HEK293 (cell line): ENCODE measurements at regions not wholly inside any gene's neighbourhood (a gene's known extent, or its start where the extent isn't known, plus 50 kb on each side); places are given as distances from the start of the nearest gene placed in this dataset.

ENCODE experiments used
- CTCF ChIA-PET: fragments of 350-600 bp; formaldehyde crosslinking; extraction: SDS; loops from one replicate; lab custom pipeline; 2021; ENCODE audit warnings: antibody characterized with exemption; lab: Yijun Ruan, JAX
- POLR2A ChIA-PET: fragments of 300-600 bp; formaldehyde crosslinking; extraction: SDS; loops from one replicate; lab custom pipeline; 2020; ENCODE audit warnings: antibody characterized with exemption, inconsistent platforms; lab: Yijun Ruan, JAX
- H3K27ac ChIP-seq: fragments of 200-500 bp; sonication (Bioruptor generic); 2 replicates; pipeline ENCODE4 v1.5.1; 2014; ENCODE audit warnings: low read depth, low read length, control low read depth, inconsistent platforms; ENCODE audit errors: extremely low read depth
- H3K36me3 ChIP-seq, 2 experiments: fragments of 200-500 bp in 1 of 2; sonication (Bioruptor generic) in 1 of 2; 1 replicate in 1 of 2; 2 replicates in 1 of 2; pipeline ENCODE4 v1.5.1; 2014 to 2017; ENCODE audit warnings: inconsistent platforms in 2 of 2, low read length in 2 of 2; ENCODE audit not compliant: control insufficient read depth in 2 of 2, insufficient read depth in 1 of 2
- H3K4me1 ChIP-seq: fragments of 200-500 bp; sonication (Bioruptor generic); 2 replicates; pipeline ENCODE4 v1.5.1; 2014; ENCODE audit warnings: mild to moderate bottlenecking, low read length, inconsistent platforms; ENCODE audit not compliant: control insufficient read depth, insufficient read depth
- H3K4me3 ChIP-seq: 2 replicates; pipeline ENCODE4 v1.5.1; 2011; ENCODE audit warnings: low read depth, mild to moderate bottlenecking, control low read depth, low read length, moderate library complexity
- H3K9me3 ChIP-seq: fragments of 200-500 bp; sonication (Bioruptor generic); 2 replicates; pipeline ENCODE4 v1.5.1; 2014; ENCODE audit warnings: low read depth, low read length, inconsistent platforms; ENCODE audit not compliant: control insufficient read depth, insufficient read depth
- GLIS2 ChIP-seq: fragments of 450-650 bp; formaldehyde crosslinking; IDR thresholded peaks from 2 replicates; pipeline ENCODE4 v1.5.1; 2016; ENCODE audit warnings: missing biosample characterization, missing genetic modification characterization
- HOXA7 ChIP-seq: sonication (generic); formaldehyde crosslinking; IDR thresholded peaks from 2 replicates; pipeline ENCODE4 v1.8.1; 2022; ENCODE audit warnings: missing genetic modification reagents, borderline replicate concordance
- KLF7 ChIP-seq: fragments of 450-650 bp; formaldehyde crosslinking; IDR thresholded peaks from 2 replicates; pipeline ENCODE4 v1.5.1; 2016; ENCODE audit warnings: missing biosample characterization, missing genetic modification characterization, borderline replicate concordance
- MYNN ChIP-seq: fragments of 450-650 bp; formaldehyde crosslinking; IDR thresholded peaks from 2 replicates; pipeline ENCODE4 v1.5.1; 2016; ENCODE audit warnings: missing biosample characterization, missing genetic modification characterization, borderline replicate concordance
- OVOL3 ChIP-seq: fragments of 450-650 bp; formaldehyde crosslinking; IDR thresholded peaks from 2 replicates; pipeline ENCODE4 v1.5.1; 2016; ENCODE audit warnings: missing biosample characterization, missing genetic modification characterization
- SP3 ChIP-seq: fragments of 450-650 bp; formaldehyde crosslinking; IDR thresholded peaks from 2 replicates; pipeline ENCODE4 v1.5.1; 2016; ENCODE audit warnings: missing biosample characterization, missing genetic modification characterization
- YY2 ChIP-seq: fragments of 450-650 bp; formaldehyde crosslinking; IDR thresholded peaks from 2 replicates; pipeline ENCODE4 v1.5.1; 2016; ENCODE audit warnings: missing biosample characterization, missing genetic modification characterization
- ZBTB48 ChIP-seq: fragments of 450-650 bp; formaldehyde crosslinking; IDR thresholded peaks from 2 replicates; pipeline ENCODE4 v1.5.1; 2016; ENCODE audit warnings: missing biosample characterization, missing genetic modification characterization
- ZNF10 ChIP-seq: fragments of 450-650 bp; formaldehyde crosslinking; IDR thresholded peaks from 2 replicates; pipeline ENCODE4 v1.5.1; 2017; ENCODE audit warnings: missing biosample characterization, missing genetic modification characterization
- ZNF114 ChIP-seq: fragments of 450-650 bp; formaldehyde crosslinking; IDR thresholded peaks from 2 replicates; pipeline ENCODE4 v1.5.0; 2017; ENCODE audit warnings: missing biosample characterization, missing genetic modification characterization
- ZNF157 ChIP-seq: fragments of 450-650 bp; formaldehyde crosslinking; IDR thresholded peaks from 2 replicates; pipeline ENCODE4 v1.5.1; 2016; ENCODE audit warnings: missing biosample characterization, missing genetic modification characterization
- ZNF16 ChIP-seq: fragments of 450-650 bp; formaldehyde crosslinking; IDR thresholded peaks from 2 replicates; pipeline ENCODE4 v1.5.1; 2016; ENCODE audit warnings: low read depth, missing biosample characterization, missing genetic modification characterization
- ZNF169 ChIP-seq: fragments of 450-650 bp; formaldehyde crosslinking; IDR thresholded peaks from 2 replicates; pipeline ENCODE4 v1.5.1; 2016; ENCODE audit warnings: missing biosample characterization, missing genetic modification characterization
- ZNF202 ChIP-seq: fragments of 450-650 bp; formaldehyde crosslinking; IDR thresholded peaks from 2 replicates; pipeline ENCODE4 v1.5.1; 2016; ENCODE audit warnings: missing biosample characterization, missing genetic modification characterization, borderline replicate concordance
- ZNF394 ChIP-seq: fragments of 450-650 bp; formaldehyde crosslinking; IDR thresholded peaks from 2 replicates; pipeline ENCODE4 v1.5.1; 2016; ENCODE audit warnings: missing biosample characterization, missing genetic modification characterization, mild to moderate bottlenecking, moderate library complexity, borderline replicate concordance
- ZNF404 ChIP-seq: fragments of 450-650 bp; formaldehyde crosslinking; IDR thresholded peaks from 2 replicates; pipeline ENCODE4 v1.5.1; 2017; ENCODE audit warnings: missing biosample characterization, missing genetic modification characterization
- ZNF423 ChIP-seq: fragments of 450-650 bp; formaldehyde crosslinking; IDR thresholded peaks from 2 replicates; pipeline ENCODE4 v1.5.1; 2016; ENCODE audit warnings: missing biosample characterization, missing genetic modification characterization
- ZNF473 ChIP-seq: fragments of 450-650 bp; formaldehyde crosslinking; IDR thresholded peaks from 2 replicates; pipeline ENCODE4 v1.5.1; 2017; ENCODE audit warnings: missing biosample characterization, missing genetic modification characterization
- ZNF555 ChIP-seq: fragments of 450-650 bp; formaldehyde crosslinking; conservative IDR thresholded peaks from 2 replicates; pipeline ENCODE4 v1.5.1; 2017; ENCODE audit warnings: missing biosample characterization, mild to moderate bottlenecking, missing genetic modification characterization, inconsistent platforms
- ZNF610 ChIP-seq: fragments of 450-650 bp; formaldehyde crosslinking; IDR thresholded peaks from 2 replicates; pipeline ENCODE4 v1.5.1; 2016; ENCODE audit warnings: missing biosample characterization, missing genetic modification characterization, borderline replicate concordance
- ZNF623 ChIP-seq: fragments of 450-650 bp; formaldehyde crosslinking; IDR thresholded peaks from 2 replicates; pipeline ENCODE4 v1.5.1; 2016; ENCODE audit warnings: missing biosample characterization, missing genetic modification characterization
- ZNF837 ChIP-seq: fragments of 450-650 bp; formaldehyde crosslinking; IDR thresholded peaks from 2 replicates; pipeline ENCODE4 v1.5.1; 2016; ENCODE audit warnings: missing biosample characterization, missing genetic modification characterization
- ZSCAN30 ChIP-seq: fragments of 450-650 bp; IDR thresholded peaks from 2 replicates; pipeline ENCODE4 v1.5.1; 2018; ENCODE audit warnings: missing biosample characterization, mild to moderate bottlenecking, missing genetic modification characterization, moderate library complexity
- ZXDB ChIP-seq: fragments of 450-650 bp; formaldehyde crosslinking; IDR thresholded peaks from 2 replicates; pipeline ENCODE4 v1.5.1; 2016; ENCODE audit warnings: missing biosample characterization, missing genetic modification characterization
- TF ChIP-seq, protein P1 (sequence below): fragments of 450-650 bp; formaldehyde crosslinking; IDR thresholded peaks from 2 replicates; pipeline ENCODE4 v1.5.1; 2016; ENCODE audit warnings: missing biosample characterization, missing genetic modification characterization
- TF ChIP-seq, protein P2 (sequence below): fragments of 450-650 bp; formaldehyde crosslinking; IDR thresholded peaks from 2 replicates; pipeline ENCODE4 v1.5.1; 2016; ENCODE audit warnings: missing biosample characterization, missing genetic modification characterization
- TF ChIP-seq, protein P3 (sequence below): fragments of 450-650 bp; formaldehyde crosslinking; IDR thresholded peaks from 2 replicates; pipeline ENCODE4 v1.5.1; 2016; ENCODE audit warnings: missing biosample characterization, missing genetic modification characterization
- TF ChIP-seq, protein P4 (sequence below): fragments of 450-650 bp; formaldehyde crosslinking; IDR thresholded peaks from 2 replicates; pipeline ENCODE4 v1.5.1; 2016; ENCODE audit warnings: missing biosample characterization, missing genetic modification characterization

DNA sequence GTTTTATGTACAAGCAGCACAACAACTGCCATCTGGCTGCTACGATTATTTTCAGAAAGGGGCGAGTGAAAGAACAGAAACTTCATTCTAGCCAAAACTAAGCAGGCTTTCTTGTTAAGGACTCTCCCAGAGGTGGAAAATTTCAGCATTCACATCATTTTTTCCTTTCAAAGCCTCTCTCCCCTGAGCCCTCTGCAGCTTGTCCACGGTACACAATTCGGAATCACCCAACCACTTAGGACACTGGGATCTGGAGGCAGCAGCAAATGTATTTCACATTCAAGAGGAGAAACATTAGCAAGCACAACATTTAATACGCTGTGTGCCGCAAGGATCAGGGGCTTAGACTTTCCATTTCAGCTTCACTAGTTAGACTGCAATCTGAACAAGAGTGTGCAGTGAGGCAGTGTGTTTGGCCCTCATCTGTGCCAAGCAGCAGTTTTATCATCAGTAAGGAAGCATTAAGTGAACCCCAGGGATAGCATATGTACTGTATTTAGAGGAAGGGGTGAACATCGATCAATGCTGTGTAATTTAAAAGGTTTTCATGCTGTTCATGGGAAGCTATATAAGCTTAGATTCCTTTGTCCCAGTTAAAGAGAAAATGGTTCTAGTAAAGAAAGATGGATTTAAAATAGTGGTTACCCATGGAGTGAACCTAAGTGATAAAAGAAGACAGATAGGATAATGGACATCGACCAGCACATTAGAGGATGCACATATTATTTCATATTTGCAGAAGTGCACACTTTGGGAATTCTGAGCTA lies 504.9 kb downstream of the TBL1XR1 start:
- no peak for TF ChIP-seq ZNF473 (tag by site-specific recombination)
- TF ChIP-seq ZNF114 (tag by site-specific recombination) = no peak
- TF ChIP-seq, protein P1, sequence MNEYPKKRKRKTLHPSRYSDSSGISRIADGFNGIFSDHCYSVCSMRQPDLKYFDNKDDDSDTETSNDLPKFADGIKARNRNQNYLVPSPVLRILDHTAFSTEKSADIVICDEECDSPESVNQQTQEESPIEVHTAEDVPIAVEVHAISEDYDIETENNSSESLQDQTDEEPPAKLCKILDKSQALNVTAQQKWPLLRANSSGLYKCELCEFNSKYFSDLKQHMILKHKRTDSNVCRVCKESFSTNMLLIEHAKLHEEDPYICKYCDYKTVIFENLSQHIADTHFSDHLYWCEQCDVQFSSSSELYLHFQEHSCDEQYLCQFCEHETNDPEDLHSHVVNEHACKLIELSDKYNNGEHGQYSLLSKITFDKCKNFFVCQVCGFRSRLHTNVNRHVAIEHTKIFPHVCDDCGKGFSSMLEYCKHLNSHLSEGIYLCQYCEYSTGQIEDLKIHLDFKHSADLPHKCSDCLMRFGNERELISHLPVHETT (tag by site-specific recombination) = no peak
- TF ChIP-seq ZNF202 = no peak
- TF ChIP-seq MYNN = no peak
- TF ChIP-seq ZXDB (tag by site-specific recombination) = no peak
- no peak for TF ChIP-seq ZBTB48 (tag by site-specific recombination)
- no peak for TF ChIP-seq ZNF169 (tag by site-specific recombination)
- no peak for TF ChIP-seq ZNF394
- no peak for TF ChIP-seq ZNF404 (tag by site-specific recombination)
- no peak for TF ChIP-seq ZNF610 (tag by site-specific recombination)
- TF ChIP-seq ZNF16 (tag by site-specific recombination) = no peak
- no peak for TF ChIP-seq KLF7 (tag by site-specific recombination)
- no peak for TF ChIP-seq ZNF423 (tag by site-specific recombination)
- Histone ChIP-seq H3K4me3 (no peak overlapping the region), H3K27ac (no peak overlapping the region), H3K4me1 (no peaks in the 10 kb centered on the region), H3K36me3 (no peaks in the 10 kb centered on the region), H3K9me3 (no peaks in the 10 kb centered on the region)
- ChIA-PET POLR2A (no interaction called here), CTCF (no interaction called here)

DNA sequence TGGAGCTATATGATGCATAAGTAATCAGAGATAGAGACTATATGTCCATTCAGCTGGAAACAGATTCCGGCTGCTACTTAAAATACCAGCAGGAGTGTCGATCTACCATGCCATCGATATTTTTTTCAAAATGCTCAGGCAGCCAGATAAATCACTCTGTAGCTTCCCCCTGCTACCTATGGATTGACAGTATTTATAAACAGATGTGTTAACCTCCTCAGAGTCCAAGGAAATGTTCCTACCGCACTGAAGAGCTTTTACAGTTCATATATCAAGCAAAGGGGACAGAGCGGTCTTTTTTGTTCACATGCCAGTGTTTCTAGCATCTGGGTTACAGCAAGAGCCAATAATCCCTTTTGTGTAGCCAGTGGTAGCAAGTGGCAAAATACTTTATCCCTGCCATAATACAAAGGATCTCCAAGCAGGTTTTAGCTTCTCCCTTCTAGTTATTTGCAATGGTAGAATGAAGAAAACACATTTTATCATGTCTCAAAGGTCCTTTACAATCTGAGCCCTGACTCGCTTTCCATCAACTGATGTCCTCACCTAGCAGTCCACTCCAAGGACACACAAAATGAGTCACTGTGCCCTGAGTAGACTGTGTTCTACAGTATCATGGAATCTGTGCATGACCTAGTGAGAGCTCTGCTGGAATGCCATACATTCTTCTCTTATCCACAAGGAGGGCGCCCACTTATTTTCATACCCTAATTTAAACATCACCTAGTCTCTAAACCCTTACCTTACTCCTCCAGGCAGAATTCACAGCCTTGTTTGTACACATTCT lies 507.0 kb downstream of the TBL1XR1 start:
- Histone ChIP-seq H3K27ac (no peak overlapping the region), H3K4me3 (no peak overlapping the region), H3K36me3 (no peaks in the 10 kb centered on the region), H3K9me3 (no peaks in the 10 kb centered on the region), H3K4me1 (no peaks in the 10 kb centered on the region)
- CTCF ChIA-PET = no interaction called here
- POLR2A ChIA-PET = no interaction called here
- TF ChIP-seq ZNF837 (tag by site-specific recombination) = no peak
- TF ChIP-seq, protein P2, sequence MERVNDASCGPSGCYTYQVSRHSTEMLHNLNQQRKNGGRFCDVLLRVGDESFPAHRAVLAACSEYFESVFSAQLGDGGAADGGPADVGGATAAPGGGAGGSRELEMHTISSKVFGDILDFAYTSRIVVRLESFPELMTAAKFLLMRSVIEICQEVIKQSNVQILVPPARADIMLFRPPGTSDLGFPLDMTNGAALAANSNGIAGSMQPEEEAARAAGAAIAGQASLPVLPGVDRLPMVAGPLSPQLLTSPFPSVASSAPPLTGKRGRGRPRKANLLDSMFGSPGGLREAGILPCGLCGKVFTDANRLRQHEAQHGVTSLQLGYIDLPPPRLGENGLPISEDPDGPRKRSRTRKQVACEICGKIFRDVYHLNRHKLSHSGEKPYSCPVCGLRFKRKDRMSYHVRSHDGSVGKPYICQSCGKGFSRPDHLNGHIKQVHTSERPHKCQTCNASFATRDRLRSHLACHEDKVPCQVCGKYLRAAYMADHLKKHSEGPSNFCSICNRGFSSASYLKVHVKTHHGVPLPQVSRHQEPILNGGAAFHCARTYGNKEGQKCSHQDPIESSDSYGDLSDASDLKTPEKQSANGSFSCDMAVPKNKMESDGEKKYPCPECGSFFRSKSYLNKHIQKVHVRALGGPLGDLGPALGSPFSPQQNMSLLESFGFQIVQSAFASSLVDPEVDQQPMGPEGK (tag by site-specific recombination) = no peak
- TF ChIP-seq, protein P3, sequence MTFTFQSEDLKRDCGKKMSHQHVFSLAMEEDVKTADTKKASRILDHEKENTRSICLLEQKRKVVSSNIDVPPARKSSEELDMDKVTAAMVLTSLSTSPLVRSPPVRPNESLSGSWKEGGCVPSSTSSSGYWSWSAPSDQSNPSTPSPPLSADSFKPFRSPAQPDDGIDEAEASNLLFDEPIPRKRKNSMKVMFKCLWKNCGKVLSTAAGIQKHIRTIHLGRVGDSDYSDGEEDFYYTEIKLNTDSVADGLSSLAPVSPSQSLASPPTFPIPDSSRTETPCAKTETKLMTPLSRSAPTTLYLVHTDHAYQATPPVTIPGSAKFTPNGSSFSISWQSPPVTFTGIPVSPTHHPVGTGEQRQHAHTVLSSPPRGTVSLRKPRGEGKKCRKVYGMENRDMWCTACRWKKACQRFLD (tag by site-specific recombination) = no peak
- TF ChIP-seq ZNF10 (tag by site-specific recombination) = no peak
- no peak for TF ChIP-seq HOXA7 (CRISPR knock-in tag)
- TF ChIP-seq YY2 (tag by site-specific recombination) = no peak
- no peak for TF ChIP-seq GLIS2 (tag by site-specific recombination)
- TF ChIP-seq SP3 (tag by site-specific recombination) = no peak
- no peak for TF ChIP-seq ZNF157 (tag by site-specific recombination)
- no peak for TF ChIP-seq OVOL3 (tag by site-specific recombination)
- TF ChIP-seq ZNF623 (tag by site-specific recombination) = no peak
- no peak for TF ChIP-seq ZSCAN30 (tag by site-specific recombination)
- TF ChIP-seq ZNF555 (tag by site-specific recombination) = no peak
- TF ChIP-seq, protein P4, sequence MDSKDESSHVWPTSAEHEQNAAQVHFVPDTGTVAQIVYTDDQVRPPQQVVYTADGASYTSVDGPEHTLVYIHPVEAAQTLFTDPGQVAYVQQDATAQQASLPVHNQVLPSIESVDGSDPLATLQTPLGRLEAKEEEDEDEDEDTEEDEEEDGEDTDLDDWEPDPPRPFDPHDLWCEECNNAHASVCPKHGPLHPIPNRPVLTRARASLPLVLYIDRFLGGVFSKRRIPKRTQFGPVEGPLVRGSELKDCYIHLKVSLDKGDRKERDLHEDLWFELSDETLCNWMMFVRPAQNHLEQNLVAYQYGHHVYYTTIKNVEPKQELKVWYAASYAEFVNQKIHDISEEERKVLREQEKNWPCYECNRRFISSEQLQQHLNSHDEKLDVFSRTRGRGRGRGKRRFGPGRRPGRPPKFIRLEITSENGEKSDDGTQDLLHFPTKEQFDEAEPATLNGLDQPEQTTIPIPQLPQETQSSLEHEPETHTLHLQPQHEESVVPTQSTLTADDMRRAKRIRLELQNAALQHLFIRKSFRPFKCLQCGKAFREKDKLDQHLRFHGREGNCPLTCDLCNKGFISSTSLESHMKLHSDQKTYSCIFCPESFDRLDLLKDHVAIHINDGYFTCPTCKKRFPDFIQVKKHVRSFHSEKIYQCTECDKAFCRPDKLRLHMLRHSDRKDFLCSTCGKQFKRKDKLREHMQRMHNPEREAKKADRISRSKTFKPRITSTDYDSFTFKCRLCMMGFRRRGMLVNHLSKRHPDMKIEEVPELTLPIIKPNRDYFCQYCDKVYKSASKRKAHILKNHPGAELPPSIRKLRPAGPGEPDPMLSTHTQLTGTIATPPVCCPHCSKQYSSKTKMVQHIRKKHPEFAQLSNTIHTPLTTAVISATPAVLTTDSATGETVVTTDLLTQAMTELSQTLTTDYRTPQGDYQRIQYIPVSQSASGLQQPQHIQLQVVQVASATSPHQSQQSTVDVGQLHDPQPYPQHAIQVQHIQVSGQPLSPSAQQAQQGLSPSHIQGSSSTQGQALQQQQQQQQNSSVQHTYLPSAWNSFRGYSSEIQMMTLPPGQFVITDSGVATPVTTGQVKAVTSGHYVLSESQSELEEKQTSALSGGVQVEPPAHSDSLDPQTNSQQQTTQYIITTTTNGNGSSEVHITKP = no peak
